Transverse colon (tissue), 4 donors: ENCODE measurements at regions not wholly inside any gene's neighbourhood (a gene's known extent, or its start where the extent isn't known, plus 50 kb on each side); places are given as distances from the start of the nearest gene placed in this dataset.

ENCODE experiments used
- DNase-seq: peaks from one replicate; pipeline ENCODE4 v3.0.0-alpha.2; 2019
- H3K27ac ChIP-seq, 4 donors: fragments of 200-600 bp; sonication (generic); 2 replicates each; pipeline ENCODE4 v1.5.1; 2016 to 2018; ENCODE audit warnings: inconsistent platforms in 4 of 4
- H3K27me3 ChIP-seq: fragments of 200-600 bp; sonication (generic); 2 replicates; pipeline ENCODE4 v1.5.1; 2017; ENCODE audit warnings: inconsistent platforms
- H3K36me3 ChIP-seq, 4 donors: fragments of 200-600 bp; sonication (generic); 2 replicates each; pipeline ENCODE4 v1.5.1; 2017 to 2019; ENCODE audit warnings: inconsistent platforms in 4 of 4
- H3K4me1 ChIP-seq, 4 donors: fragments of 200-600 bp; sonication (generic); 2 replicates each; pipeline ENCODE4 v1.5.1; 2017 to 2020; ENCODE audit warnings: inconsistent platforms in 4 of 4
- H3K4me3 ChIP-seq, 4 donors: fragments of 200-600 bp; sonication (generic); 1 replicate in 1 of 4; 2 replicates in 3 of 4; pipeline versions ENCODE4 v1.5.1 to v1.6.1; 2017 to 2019; ENCODE audit warnings: inconsistent platforms in 4 of 4
- H3K9me3 ChIP-seq, 2 donors: fragments of 200-600 bp; sonication (generic); 2 replicates each; pipeline ENCODE4 v1.5.1; 2017 to 2019; ENCODE audit warnings: inconsistent platforms in 2 of 2
- CTCF ChIP-seq, 5 experiments: fragments of 200-600 bp in 3 of 5; fragments of 450-650 bp in 2 of 5; sonication (generic) in 3 of 5; IDR thresholded peaks; 1 replicate in 2 of 5; 2 replicates in 3 of 5; pipeline ENCODE4 v1.5.1; 2016 to 2017; ENCODE audit warnings: antibody characterized with exemption in 5 of 5, inconsistent platforms in 3 of 5, mild to moderate bottlenecking in 2 of 5, moderate library complexity in 1 of 5
- EP300 ChIP-seq: sonication (generic); formaldehyde crosslinking; IDR thresholded peaks from one replicate; pipeline ENCODE4 v1.6.1; 2017; ENCODE audit warnings: antibody characterized with exemption, low read depth
- POLR2A ChIP-seq: fragments of 450-650 bp; IDR thresholded peaks from one replicate; pipeline ENCODE4 v1.6.1; 2016; ENCODE audit warnings: antibody characterized with exemption, mild to moderate bottlenecking, moderate library complexity
- POLR2AphosphoS5 ChIP-seq, 3 donors: sonication (generic); formaldehyde crosslinking; IDR thresholded peaks; one replicate each; pipeline ENCODE4 v1.6.1; 2016; ENCODE audit warnings: antibody characterized with exemption in 3 of 3
- WGBS, 2 donors: methylation state at CpG; one replicate each; pipeline ENCODE4 v1.1.5; 2018; ENCODE audit warnings: low coverage in 1 of 2; 5-methylcytosine and 5-hydroxymethylcytosine counted together
- in situ Hi-C, 4 donors: fragments of 200-750 bp; cut with MboI; loops; one replicate each; pipeline versions ENCODE4 v1.15.0 to v1.15.1; 2017; ENCODE audit warnings: low sequenced_read_pairs in 3 of 4, low pct_ligation_motif_present in 1 of 4, low pct_unique_long_range_greater_than_20kb in 1 of 4
- intact Hi-C: fragments of 100-400 bp; cut with DNase I; formaldehyde crosslinking; loops from one replicate; pipeline ENCODE4 v1.15.1; 2023; ENCODE audit warnings: low total_unique reads

GRCh38 chr5:128693764-128694163 lies 155.7 kb upstream of the FBN2 start:
- WGBS, 2 donors = 65 to 73% methylated on average over 1 to 3 of the region's 3 CpGs
- in situ Hi-C loops = no loop called here

GRCh38 chr5:128695791-128696530 lies 157.9 kb upstream of the FBN2 start:
- in situ Hi-C loops = no loop called here
- TF ChIP-seq CTCF (IDR thresholded peaks at IDR 0.05) (no peak), POLR2A (no peak), POLR2AphosphoS5 (IDR thresholded peaks at IDR 0.05) (no peak), EP300 (no peak)
- H3K9me3 ChIP-seq = no peaks in the 10 kb centered on the region
- H3K27me3 ChIP-seq = no peaks in the 10 kb centered on the region
- no peak overlapping the region for H3K27ac ChIP-seq
- no peak for DNase-seq
- no peaks in the 10 kb centered on the region for H3K4me1 ChIP-seq
- H3K4me3 ChIP-seq = no peak overlapping the region
- WGBS, 2 donors = 80 to 100% methylated on average over 1 of the region's 1 CpG
- intact Hi-C loops = no loop called here
- no peaks in the 10 kb centered on the region for H3K36me3 ChIP-seq

More at GRCh38 chr5:128693764-128694163, 155.7 kb upstream of the FBN2 start:
- no peaks in the 10 kb centered on the region for H3K36me3 ChIP-seq
- no peak overlapping the region for H3K4me3 ChIP-seq
- DNase-seq = no peak
- TF ChIP-seq CTCF (IDR thresholded peaks at IDR 0.05) = no peak
- TF ChIP-seq POLR2A = no peak
- no peak for TF ChIP-seq POLR2AphosphoS5 (IDR thresholded peaks at IDR 0.05)
- no peak for TF ChIP-seq EP300
- intact Hi-C loops = no loop called here
- no peak overlapping the region for H3K27ac ChIP-seq
- no peaks in the 10 kb centered on the region for H3K4me1 ChIP-seq
- no peaks in the 10 kb centered on the region for H3K27me3 ChIP-seq
- H3K9me3 ChIP-seq = no peaks in the 10 kb centered on the region

GRCh38 chr5:128701301-128701700 lies 163.3 kb upstream of the FBN2 start:
- no peaks in the 10 kb centered on the region for H3K36me3 ChIP-seq
- intact Hi-C loops = no loop called here
- TF ChIP-seq EP300 = no peak
- TF ChIP-seq POLR2AphosphoS5 (IDR thresholded peaks at IDR 0.05) = no peak
- no peak for TF ChIP-seq POLR2A
- TF ChIP-seq CTCF (IDR thresholded peaks at IDR 0.05) = no peak
- no peaks in the 10 kb centered on the region for H3K9me3 ChIP-seq
- H3K27ac ChIP-seq = no peak overlapping the region
- no peak for DNase-seq
- H3K4me1 ChIP-seq = no peaks in the 10 kb centered on the region
- H3K27me3 ChIP-seq = no peaks in the 10 kb centered on the region
- in situ Hi-C loops = no loop called here
- H3K4me3 ChIP-seq = no peak overlapping the region

GRCh38 chr5:128703322-128703721 lies 165.3 kb upstream of the FBN2 start:
- intact Hi-C loops = no loop called here
- Histone ChIP-seq H3K4me1 (no peaks in the 10 kb centered on the region), H3K4me3 (no peak overlapping the region), H3K27ac (no peak overlapping the region), H3K27me3 (no peaks in the 10 kb centered on the region), H3K36me3 (no peaks in the 10 kb centered on the region), H3K9me3 (no peaks in the 10 kb centered on the region)
- WGBS, 2 donors = 75% methylated on average over 1 of the region's 1 CpG; no CpG with 5 or more reads in 1 of the 2 donors
- no peak for DNase-seq
- in situ Hi-C loops = no loop called here
- TF ChIP-seq CTCF (IDR thresholded peaks at IDR 0.05) = no peak
- no peak for TF ChIP-seq EP300
- no peak for TF ChIP-seq POLR2AphosphoS5 (IDR thresholded peaks at IDR 0.05)
- TF ChIP-seq POLR2A = no peak
